Prostate gland (tissue), 2 donors: ENCODE measurements at regions not wholly inside any gene's neighbourhood (a gene's known extent, or its start where the extent isn't known, plus 50 kb on each side); places are given as distances from the start of the nearest gene placed in this dataset.

Source experiments
- DNase-seq: peaks from one replicate; pipeline ENCODE4 v3.0.0-alpha.2; 2019; ENCODE audit warnings: low spot score
- H3K27ac ChIP-seq, 2 donors: fragments of 200-600 bp; sonication (generic); 2 replicates each; pipeline ENCODE4 v1.5.1; 2017 to 2019
- H3K27me3 ChIP-seq: fragments of 200-600 bp; sonication (generic); replicated peaks from 2 replicates; pipeline ENCODE4 v1.5.1; 2019; ENCODE audit not compliant: insufficient read depth
- H3K36me3 ChIP-seq, 2 donors: fragments of 200-600 bp; sonication (generic); 1 replicate in 1 of 2; 2 replicates in 1 of 2; pipeline versions ENCODE4 v1.5.1 to v1.8.1; 2017 to 2019
- H3K4me1 ChIP-seq: fragments of 200-600 bp; sonication (generic); replicated peaks from 2 replicates; pipeline ENCODE4 v1.5.1; 2019
- H3K4me3 ChIP-seq, 2 donors: fragments of 200-600 bp; sonication (generic); 2 replicates each; pipeline ENCODE4 v1.5.1; 2017 to 2019
- H3K9me3 ChIP-seq: fragments of 200-600 bp; sonication (generic); 2 replicates; pipeline ENCODE4 v1.5.1; 2017
- CTCF ChIP-seq, 4 experiments: fragments of 200-600 bp in 2 of 4; fragments of 450-650 bp in 2 of 4; sonication (generic) in 2 of 4; IDR thresholded peaks; 1 replicate in 3 of 4; 2 replicates in 1 of 4; pipeline ENCODE4 v1.5.1; 2016 to 2019; ENCODE audit warnings: antibody characterized with exemption in 4 of 4, mild to moderate bottlenecking in 2 of 4, moderate library complexity in 2 of 4
- POLR2A ChIP-seq: fragments of 450-650 bp; IDR thresholded peaks from one replicate; pipeline ENCODE4 v1.6.1; 2016; ENCODE audit warnings: antibody characterized with exemption, mild to moderate bottlenecking
- POLR2AphosphoS5 ChIP-seq: sonication (generic); formaldehyde crosslinking; IDR thresholded peaks from one replicate; pipeline ENCODE4 v1.6.1; 2017; ENCODE audit warnings: antibody characterized with exemption
- WGBS: methylation state at CpG from one replicate; pipeline ENCODE4 v1.1.5; 2018; 5-methylcytosine and 5-hydroxymethylcytosine counted together
- intact Hi-C: fragments of 100-400 bp; cut with DNase I; formaldehyde crosslinking; loops from one replicate; pipeline ENCODE4 v1.14.2; 2022

- no peak for TF ChIP-seq CTCF (IDR thresholded peaks at IDR 0.05)
- TF ChIP-seq POLR2AphosphoS5, result no peak
- no peak for TF ChIP-seq POLR2A
- intact Hi-C loops, result loop anchor here (10.0 kb wide), 1 partner anchor 630 kb away; no protein-coding TSS in a partner anchor
- Histone ChIP-seq H3K4me1 (no peaks in the 10 kb centered on the region), H3K27ac (no peak overlapping the region), H3K27me3 (no peaks in the 10 kb centered on the region), H3K36me3 (no peaks in the 10 kb centered on the region), H3K4me3 (no peak overlapping the region), H3K9me3 (no peaks in the 10 kb centered on the region)
- WGBS, result 93% methylated on average over 1 of the region's 1 CpG
- DNase-seq, result no peak
Measured at GRCh38 chr20:24894967-24895366, 54.1 kb upstream of the CST7 start.

- intact Hi-C loops, result loop anchor here (10.0 kb wide), 1 partner anchor 631 kb away; no protein-coding TSS in a partner anchor
Measured at GRCh38 chr20:24895431-24895830, 53.6 kb upstream of the CST7 start.

GRCh38 chr20:24895898-24896658 is 53.0 kb upstream of the CST7 start:
- Histone ChIP-seq H3K27me3 (no peaks in the 10 kb centered on the region), H3K4me1 (no peaks in the 10 kb centered on the region), H3K36me3 (no peaks in the 10 kb centered on the region), H3K27ac (no peak overlapping the region), H3K4me3 (no peak overlapping the region), H3K9me3 (no peaks in the 10 kb centered on the region)
- DNase-seq, result no peak
- TF ChIP-seq CTCF (IDR thresholded peaks at IDR 0.05) (no peak), POLR2A (no peak), POLR2AphosphoS5 (no peak)
- 95% methylated on average over 10 of the region's 10 CpGs for WGBS
- intact Hi-C loops, result loop anchor here (10.0 kb wide), 1 partner anchor 631 kb away; no protein-coding TSS in a partner anchor

More at GRCh38 chr20:24895431-24895830, 53.6 kb upstream of the CST7 start:
- no peaks in the 10 kb centered on the region for H3K36me3 ChIP-seq
- no peaks in the 10 kb centered on the region for H3K27me3 ChIP-seq
- no peak overlapping the region for H3K27ac ChIP-seq
- DNase-seq, result no peak
- WGBS, result 73% methylated on average over 7 of the region's 7 CpGs
- H3K4me1 ChIP-seq, result no peaks in the 10 kb centered on the region
- no peak overlapping the region for H3K4me3 ChIP-seq
- no peaks in the 10 kb centered on the region for H3K9me3 ChIP-seq
- TF ChIP-seq CTCF (IDR thresholded peaks at IDR 0.05), result no peak
- no peak for TF ChIP-seq POLR2AphosphoS5
- TF ChIP-seq POLR2A, result no peak

GRCh38 chr20:24896984-24897383 is 52.1 kb upstream of the CST7 start:
- WGBS, result 75% methylated on average over 5 of the region's 5 CpGs
- no peak for DNase-seq

More at GRCh38 chr20:24896984-24897383, 52.1 kb upstream of the CST7 start:
- TF ChIP-seq CTCF (IDR thresholded peaks at IDR 0.05) (no peak), POLR2AphosphoS5 (no peak), POLR2A (no peak)
- no peaks in the 10 kb centered on the region for H3K4me1 ChIP-seq
- H3K9me3 ChIP-seq, result no peaks in the 10 kb centered on the region
- H3K4me3 ChIP-seq, result no peak overlapping the region
- intact Hi-C loops, result loop anchor here (10.0 kb wide), 1 partner anchor 632 kb away; no protein-coding TSS in a partner anchor
- no peak overlapping the region for H3K27ac ChIP-seq
- H3K27me3 ChIP-seq, result no peaks in the 10 kb centered on the region
- H3K36me3 ChIP-seq, result no peaks in the 10 kb centered on the region
